ENCODE measurements at regions not wholly inside any gene's neighbourhood (a gene's known extent, or its start where the extent isn't known, plus 50 kb on each side); places are given as distances from the start of the nearest gene placed in this dataset.

DNA sequence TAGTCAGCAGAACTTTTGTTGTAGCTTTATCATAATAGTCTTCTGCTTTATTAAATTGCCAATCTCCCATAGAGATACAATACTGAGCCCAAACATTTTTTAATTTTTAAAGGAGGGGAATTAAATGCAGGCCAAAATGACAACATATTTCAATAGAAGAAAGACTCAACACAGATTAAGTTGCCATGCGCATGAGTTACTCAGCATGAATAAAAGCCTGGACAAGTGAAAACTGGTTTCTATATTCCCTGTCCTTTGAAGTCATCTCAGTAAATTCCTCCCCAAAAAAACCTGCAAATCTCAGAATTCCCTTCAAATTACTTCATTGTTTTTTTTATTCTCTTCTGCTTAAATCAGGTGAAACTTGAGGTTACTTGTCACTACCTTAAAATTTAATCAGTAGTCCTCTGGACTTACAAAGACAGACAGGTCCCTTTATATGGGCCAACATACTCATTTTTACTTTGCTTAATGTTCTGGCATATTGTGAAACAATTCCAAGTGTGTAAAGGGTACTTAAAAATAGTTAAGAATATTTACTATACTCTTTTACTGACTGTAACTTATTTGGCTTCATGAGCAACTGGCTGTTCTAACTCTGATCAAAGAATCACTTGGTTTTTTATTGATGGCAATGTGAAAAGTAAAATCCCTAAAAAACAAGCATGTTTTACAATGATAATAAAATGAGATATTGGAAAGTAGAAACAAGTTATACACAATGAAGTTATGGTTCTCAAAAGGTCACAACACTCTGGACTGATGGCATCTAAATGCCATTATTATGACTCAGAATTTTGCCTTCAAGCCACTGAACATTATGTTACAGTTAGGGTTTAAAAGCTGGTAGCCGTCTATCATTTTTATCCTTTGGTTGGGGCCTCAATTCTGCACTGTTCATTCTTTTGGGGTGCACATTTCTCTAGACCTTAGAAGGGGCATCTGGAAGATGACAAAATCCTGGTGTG is 49.9 kb upstream of the COL21A1 start:
- DNase-seq, result peak; percentile 76

More for the DNA sequence above, 49.9 kb upstream of the COL21A1 start:
- Histone ChIP-seq H3K9me2 (replicated peaks; ENCODE audit: low read length) (no peaks in the 10 kb centered on the region), H3K4me2 (ENCODE audit: low read length) (no peak overlapping the region; the same call in 1 of the 2 replicates), H3K9me3 (ENCODE audit: low read length) (no peaks in the 10 kb centered on the region), H3K4me3 (ENCODE audit: low read length) (no peak overlapping the region), H3K27ac (ENCODE audit: low read length) (no peak overlapping the region), H3K4me1 (ENCODE audit: insufficient read depth, low read length) (peaks cover 15% of the 10 kb centered on the region), H3F3A (ENCODE audit: low read length, unreplicated experiment) (no peaks in the 10 kb centered on the region), H4K20me1 (ENCODE audit: low read length) (no peaks in the 10 kb centered on the region), H3K79me2 (ENCODE audit: low read length) (no peaks in the 10 kb centered on the region), H3K36me3 (ENCODE audit: low read depth, low read length) (no peaks in the 10 kb centered on the region), H3K9ac (ENCODE audit: low read length) (no peak overlapping the region), H3K27me3 (ENCODE audit: low read length) (no peaks in the 10 kb centered on the region), H2AFZ (ENCODE audit: low read length) (no peak overlapping the region)
- intact Hi-C loops (cut with micrococcal nuclease), result loop anchor here (10.0 kb wide), 1 partner anchor 853 kb away; no protein-coding TSS in a partner anchor
- ChIA-PET CTCF (no interaction called here), POLR2A (ENCODE audit: unreplicated experiment) (no interaction called here)
- TF ChIP-seq EZH2phosphoT487 (IDR thresholded peaks at IDR 0.05; ENCODE audit: borderline replicate concordance, low read length), result no peak
- no peak for TF ChIP-seq EZH2 (IDR thresholded peaks at IDR 0.05; ENCODE audit: low read length, unreplicated experiment)
- ATAC-seq, result peak; percentile 88
- no TSS peak for BruUV-seq (replicated peaks)
